GM23338 (cell line): ENCODE measurements at regions not wholly inside any gene's neighbourhood (a gene's known extent, or its start where the extent isn't known, plus 50 kb on each side); places are given as distances from the start of the nearest gene placed in this dataset.

Source experiments
- ATAC-seq: fragments of 200-7000 bp; cut with Tn5 transposase; 3 replicates; pipeline ENCODE4 v1.9.1; 2020
- DNase-seq: peaks from one replicate; pipeline ENCODE4 v3.0.0-alpha.2; 2015; ENCODE audit warnings: low spot score
- H2AFZ ChIP-seq: fragments of 200-600 bp; sonication (generic); 2 replicates; pipeline ENCODE4 v1.8.0; 2016; ENCODE audit warnings: antibody characterized with exemption, mild to moderate bottlenecking, moderate library complexity
- H3F3A ChIP-seq: fragments of 200-600 bp; sonication (generic); replicated peaks from 2 replicates; pipeline ENCODE4 v1.8.0; 2017; ENCODE audit warnings: antibody characterized with exemption, mixed run types, low read depth
- H3K27ac ChIP-seq: fragments of 200-600 bp; sonication (generic); 2 replicates; pipeline ENCODE4 v1.6.1; 2016; ENCODE audit warnings: low read depth
- H3K27me3 ChIP-seq: fragments of 200-600 bp; sonication (generic); 2 replicates; pipeline ENCODE4 v1.8.0; 2016; ENCODE audit warnings: mild to moderate bottlenecking, mixed run types, moderate library complexity; ENCODE audit not compliant: insufficient read depth
- H3K36me3 ChIP-seq: fragments of 200-600 bp; sonication (generic); 2 replicates; pipeline ENCODE4 v1.8.0; 2016; ENCODE audit warnings: mild to moderate bottlenecking; ENCODE audit not compliant: insufficient read depth
- H3K4me1 ChIP-seq: fragments of 200-600 bp; sonication (generic); 2 replicates; pipeline ENCODE4 v1.8.0; 2016; ENCODE audit warnings: mild to moderate bottlenecking, moderate library complexity; ENCODE audit not compliant: insufficient read depth
- H3K4me2 ChIP-seq: fragments of 200-600 bp; sonication (generic); 2 replicates; pipeline ENCODE4 v1.7.1; 2017; ENCODE audit warnings: mixed run types
- H3K4me3 ChIP-seq: fragments of 200-600 bp; sonication (generic); 2 replicates; pipeline ENCODE4 v1.6.1; 2016; ENCODE audit warnings: mixed run types
- H3K79me2 ChIP-seq: fragments of 200-600 bp; sonication (generic); replicated peaks from 2 replicates; pipeline ENCODE4 v1.8.0; 2017; ENCODE audit warnings: mild to moderate bottlenecking; ENCODE audit not compliant: insufficient read depth
- H3K9me2 ChIP-seq: fragments of 200-600 bp; sonication (generic); 2 replicates; pipeline ENCODE4 v1.8.0; 2017; ENCODE audit not compliant: insufficient read depth
- H4K20me1 ChIP-seq: fragments of 200-600 bp; sonication (generic); replicated peaks from 2 replicates; pipeline ENCODE4 v1.8.0; 2017; ENCODE audit warnings: mild to moderate bottlenecking; ENCODE audit not compliant: insufficient read depth
- H3K27ac Mint-ChIP-seq: 2 replicates; pipeline ENCODE4 v1.8.0; 2020; ENCODE audit warnings: inconsistent platforms, mild to moderate bottlenecking, moderate library complexity, mixed read lengths
- H3K27me3 Mint-ChIP-seq: 3 replicates; pipeline ENCODE4 v1.8.0; 2022; ENCODE audit warnings: low read depth, mild to moderate bottlenecking, moderate library complexity, mixed read lengths, inconsistent platforms; ENCODE audit not compliant: insufficient read depth, poor library complexity
- H3K36me3 Mint-ChIP-seq: 3 replicates; pipeline ENCODE4 v1.8.0; 2021; ENCODE audit warnings: low read depth, mild to moderate bottlenecking, inconsistent platforms, moderate library complexity, mixed read lengths
- H3K4me1 Mint-ChIP-seq: 3 replicates; pipeline ENCODE4 v1.8.0; 2020; ENCODE audit warnings: mild to moderate bottlenecking, inconsistent platforms, mixed read lengths
- H3K4me3 Mint-ChIP-seq: 3 replicates; pipeline ENCODE4 v1.8.0; 2021; ENCODE audit warnings: moderate library complexity, mild to moderate bottlenecking, inconsistent platforms, mixed read lengths
- H3K9me3 Mint-ChIP-seq: 3 replicates; pipeline ENCODE4 v1.8.0; 2020; ENCODE audit warnings: moderate library complexity, mild to moderate bottlenecking, inconsistent platforms, mixed read lengths
- CREB1 ChIP-seq: fragments of 250-450 bp; sonication (Bioruptor Pico); IDR thresholded peaks from 2 replicates; pipeline ENCODE4 v1.5.0; 2020; ENCODE audit warnings: low read depth, mild to moderate bottlenecking, moderate library complexity
- EZH2 ChIP-seq: fragments of 200-600 bp; sonication (generic); IDR thresholded peaks from one replicate; pipeline ENCODE4 v1.8.0; 2017; ENCODE audit warnings: antibody characterized with exemption, mild to moderate bottlenecking, low read depth; ENCODE audit not compliant: unreplicated experiment
- NANOG ChIP-seq: IDR thresholded peaks from 2 replicates; pipeline ENCODE4 v1.6.1; 2016; ENCODE audit warnings: antibody characterized with exemption, borderline replicate concordance
- STAT1 ChIP-seq: IDR thresholded peaks from one replicate; pipeline ENCODE4 v1.6.1; 2016; ENCODE audit warnings: antibody characterized with exemption; ENCODE audit not compliant: unreplicated experiment
- ZNF114 ChIP-seq: fragments of 250-450 bp; sonication (Bioruptor Pico); IDR thresholded peaks from 2 replicates; pipeline ENCODE4 v1.5.0; 2020; ENCODE audit warnings: mild to moderate bottlenecking, moderate library complexity
- ZNF331 ChIP-seq: fragments of 250-450 bp; sonication (Bioruptor Pico); IDR thresholded peaks from 2 replicates; pipeline ENCODE4 v1.5.0; 2020; ENCODE audit warnings: low read depth, mild to moderate bottlenecking, moderate library complexity
- TF ChIP-seq, protein P1 (sequence below): IDR thresholded peaks from 2 replicates; pipeline ENCODE4 v1.6.1; 2016; ENCODE audit warnings: antibody characterized with exemption
- TF ChIP-seq, protein P2 (sequence below): IDR thresholded peaks from one replicate; pipeline ENCODE4 v1.6.1; 2018; ENCODE audit warnings: antibody characterized with exemption; ENCODE audit not compliant: unreplicated experiment
- TF ChIP-seq, protein P3 (sequence below), 2 experiments: fragments of 200-600 bp in 1 of 2; sonication (generic) in 1 of 2; conservative IDR thresholded peaks; 2 replicates each; pipeline versions ENCODE4 v1.5.1 to v1.6.1; 2016 to 2017; ENCODE audit warnings: antibody characterized with exemption in 2 of 2, low read depth in 2 of 2, mild to moderate bottlenecking in 2 of 2, moderate library complexity in 1 of 2
- TF ChIP-seq, protein P4 (sequence below): fragments of 250-450 bp; sonication (Bioruptor Pico); IDR thresholded peaks from 2 replicates; pipeline ENCODE4 v1.5.0; 2020; ENCODE audit warnings: mild to moderate bottlenecking, moderate library complexity

DNA sequence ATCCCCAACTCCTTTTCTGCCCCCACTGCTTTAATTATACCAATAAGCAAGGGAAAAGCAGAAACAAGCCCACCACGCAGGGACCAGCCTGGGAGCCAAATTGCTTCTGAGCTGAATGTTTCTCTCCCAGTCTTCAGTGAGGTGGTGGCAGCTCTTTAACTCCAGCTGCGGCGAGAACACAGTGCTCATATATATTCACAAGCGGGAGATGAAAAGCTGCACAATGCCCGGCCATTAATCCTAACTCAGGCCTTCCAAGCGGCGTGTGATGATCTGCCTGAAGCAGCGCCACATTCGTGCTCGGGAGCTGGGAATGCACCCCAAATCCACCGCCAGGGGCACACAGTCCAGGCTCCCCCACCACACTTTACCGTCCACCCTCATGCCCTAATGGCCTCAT, 203.7 kb upstream of the SDK2 start (continued):
- TF ChIP-seq, protein P1, sequence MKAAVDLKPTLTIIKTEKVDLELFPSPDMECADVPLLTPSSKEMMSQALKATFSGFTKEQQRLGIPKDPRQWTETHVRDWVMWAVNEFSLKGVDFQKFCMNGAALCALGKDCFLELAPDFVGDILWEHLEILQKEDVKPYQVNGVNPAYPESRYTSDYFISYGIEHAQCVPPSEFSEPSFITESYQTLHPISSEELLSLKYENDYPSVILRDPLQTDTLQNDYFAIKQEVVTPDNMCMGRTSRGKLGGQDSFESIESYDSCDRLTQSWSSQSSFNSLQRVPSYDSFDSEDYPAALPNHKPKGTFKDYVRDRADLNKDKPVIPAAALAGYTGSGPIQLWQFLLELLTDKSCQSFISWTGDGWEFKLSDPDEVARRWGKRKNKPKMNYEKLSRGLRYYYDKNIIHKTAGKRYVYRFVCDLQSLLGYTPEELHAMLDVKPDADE, result no peak
- TF ChIP-seq, protein P2, sequence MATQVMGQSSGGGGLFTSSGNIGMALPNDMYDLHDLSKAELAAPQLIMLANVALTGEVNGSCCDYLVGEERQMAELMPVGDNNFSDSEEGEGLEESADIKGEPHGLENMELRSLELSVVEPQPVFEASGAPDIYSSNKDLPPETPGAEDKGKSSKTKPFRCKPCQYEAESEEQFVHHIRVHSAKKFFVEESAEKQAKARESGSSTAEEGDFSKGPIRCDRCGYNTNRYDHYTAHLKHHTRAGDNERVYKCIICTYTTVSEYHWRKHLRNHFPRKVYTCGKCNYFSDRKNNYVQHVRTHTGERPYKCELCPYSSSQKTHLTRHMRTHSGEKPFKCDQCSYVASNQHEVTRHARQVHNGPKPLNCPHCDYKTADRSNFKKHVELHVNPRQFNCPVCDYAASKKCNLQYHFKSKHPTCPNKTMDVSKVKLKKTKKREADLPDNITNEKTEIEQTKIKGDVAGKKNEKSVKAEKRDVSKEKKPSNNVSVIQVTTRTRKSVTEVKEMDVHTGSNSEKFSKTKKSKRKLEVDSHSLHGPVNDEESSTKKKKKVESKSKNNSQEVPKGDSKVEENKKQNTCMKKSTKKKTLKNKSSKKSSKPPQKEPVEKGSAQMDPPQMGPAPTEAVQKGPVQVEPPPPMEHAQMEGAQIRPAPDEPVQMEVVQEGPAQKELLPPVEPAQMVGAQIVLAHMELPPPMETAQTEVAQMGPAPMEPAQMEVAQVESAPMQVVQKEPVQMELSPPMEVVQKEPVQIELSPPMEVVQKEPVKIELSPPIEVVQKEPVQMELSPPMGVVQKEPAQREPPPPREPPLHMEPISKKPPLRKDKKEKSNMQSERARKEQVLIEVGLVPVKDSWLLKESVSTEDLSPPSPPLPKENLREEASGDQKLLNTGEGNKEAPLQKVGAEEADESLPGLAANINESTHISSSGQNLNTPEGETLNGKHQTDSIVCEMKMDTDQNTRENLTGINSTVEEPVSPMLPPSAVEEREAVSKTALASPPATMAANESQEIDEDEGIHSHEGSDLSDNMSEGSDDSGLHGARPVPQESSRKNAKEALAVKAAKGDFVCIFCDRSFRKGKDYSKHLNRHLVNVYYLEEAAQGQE, result no peak
- no peak for TF ChIP-seq EZH2
- no peak for TF ChIP-seq CREB1
- TF ChIP-seq STAT1, result no peak
- TF ChIP-seq, protein P3, sequence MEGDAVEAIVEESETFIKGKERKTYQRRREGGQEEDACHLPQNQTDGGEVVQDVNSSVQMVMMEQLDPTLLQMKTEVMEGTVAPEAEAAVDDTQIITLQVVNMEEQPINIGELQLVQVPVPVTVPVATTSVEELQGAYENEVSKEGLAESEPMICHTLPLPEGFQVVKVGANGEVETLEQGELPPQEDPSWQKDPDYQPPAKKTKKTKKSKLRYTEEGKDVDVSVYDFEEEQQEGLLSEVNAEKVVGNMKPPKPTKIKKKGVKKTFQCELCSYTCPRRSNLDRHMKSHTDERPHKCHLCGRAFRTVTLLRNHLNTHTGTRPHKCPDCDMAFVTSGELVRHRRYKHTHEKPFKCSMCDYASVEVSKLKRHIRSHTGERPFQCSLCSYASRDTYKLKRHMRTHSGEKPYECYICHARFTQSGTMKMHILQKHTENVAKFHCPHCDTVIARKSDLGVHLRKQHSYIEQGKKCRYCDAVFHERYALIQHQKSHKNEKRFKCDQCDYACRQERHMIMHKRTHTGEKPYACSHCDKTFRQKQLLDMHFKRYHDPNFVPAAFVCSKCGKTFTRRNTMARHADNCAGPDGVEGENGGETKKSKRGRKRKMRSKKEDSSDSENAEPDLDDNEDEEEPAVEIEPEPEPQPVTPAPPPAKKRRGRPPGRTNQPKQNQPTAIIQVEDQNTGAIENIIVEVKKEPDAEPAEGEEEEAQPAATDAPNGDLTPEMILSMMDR (conservative IDR thresholded peaks at IDR 0.05; ENCODE audit: low read depth in 2 of 2), result no peak
- TF ChIP-seq ZNF331 (CRISPR knock-in tag), result no peak
- TF ChIP-seq ZNF114 (CRISPR knock-in tag), result no peak
- no peak for TF ChIP-seq NANOG

DNA sequence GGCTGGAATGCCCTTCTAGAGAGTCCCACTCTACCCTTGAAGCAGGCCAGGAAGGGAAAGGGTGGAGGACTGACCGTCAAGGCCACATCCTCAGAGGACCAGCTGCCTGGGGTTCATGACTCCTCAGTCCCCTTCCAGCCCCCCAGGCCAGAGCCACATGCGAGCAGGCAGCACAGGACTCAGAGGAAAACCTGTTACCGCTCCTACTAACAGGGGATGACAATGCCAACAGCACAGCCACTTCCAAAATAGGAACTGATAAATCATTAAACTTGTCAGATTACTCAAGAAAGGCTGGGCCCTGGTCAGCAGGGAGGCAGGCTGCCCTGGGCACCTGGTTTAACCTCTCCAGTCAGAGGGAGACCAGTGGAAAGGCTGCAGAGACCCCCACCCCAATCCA, 206.2 kb upstream of the SDK2 start:
- Histone ChIP-seq H2AFZ (no peak overlapping the region), H3K4me1 (no peaks in the 10 kb centered on the region), H3K36me3 (no peaks in the 10 kb centered on the region), H3K9me2 (peaks cover 9% of the 10 kb centered on the region; the same call in 1 of the 2 replicates), H4K20me1 (no peaks in the 10 kb centered on the region), H3K4me2 (no peak overlapping the region), H3K79me2 (no peaks in the 10 kb centered on the region), H3F3A (no peaks in the 10 kb centered on the region), H3K4me3 (no peak overlapping the region), H3K27ac (no peak overlapping the region), H3K27me3 (no peaks in the 10 kb centered on the region)
- no peaks in the 10 kb centered on the region; the same call in 2 of the 3 replicates for H3K36me3 Mint-ChIP-seq
- DNase-seq, result no peak
- TF ChIP-seq ZNF114 (CRISPR knock-in tag) (no peak), NANOG (no peak)
- TF ChIP-seq, protein P4, sequence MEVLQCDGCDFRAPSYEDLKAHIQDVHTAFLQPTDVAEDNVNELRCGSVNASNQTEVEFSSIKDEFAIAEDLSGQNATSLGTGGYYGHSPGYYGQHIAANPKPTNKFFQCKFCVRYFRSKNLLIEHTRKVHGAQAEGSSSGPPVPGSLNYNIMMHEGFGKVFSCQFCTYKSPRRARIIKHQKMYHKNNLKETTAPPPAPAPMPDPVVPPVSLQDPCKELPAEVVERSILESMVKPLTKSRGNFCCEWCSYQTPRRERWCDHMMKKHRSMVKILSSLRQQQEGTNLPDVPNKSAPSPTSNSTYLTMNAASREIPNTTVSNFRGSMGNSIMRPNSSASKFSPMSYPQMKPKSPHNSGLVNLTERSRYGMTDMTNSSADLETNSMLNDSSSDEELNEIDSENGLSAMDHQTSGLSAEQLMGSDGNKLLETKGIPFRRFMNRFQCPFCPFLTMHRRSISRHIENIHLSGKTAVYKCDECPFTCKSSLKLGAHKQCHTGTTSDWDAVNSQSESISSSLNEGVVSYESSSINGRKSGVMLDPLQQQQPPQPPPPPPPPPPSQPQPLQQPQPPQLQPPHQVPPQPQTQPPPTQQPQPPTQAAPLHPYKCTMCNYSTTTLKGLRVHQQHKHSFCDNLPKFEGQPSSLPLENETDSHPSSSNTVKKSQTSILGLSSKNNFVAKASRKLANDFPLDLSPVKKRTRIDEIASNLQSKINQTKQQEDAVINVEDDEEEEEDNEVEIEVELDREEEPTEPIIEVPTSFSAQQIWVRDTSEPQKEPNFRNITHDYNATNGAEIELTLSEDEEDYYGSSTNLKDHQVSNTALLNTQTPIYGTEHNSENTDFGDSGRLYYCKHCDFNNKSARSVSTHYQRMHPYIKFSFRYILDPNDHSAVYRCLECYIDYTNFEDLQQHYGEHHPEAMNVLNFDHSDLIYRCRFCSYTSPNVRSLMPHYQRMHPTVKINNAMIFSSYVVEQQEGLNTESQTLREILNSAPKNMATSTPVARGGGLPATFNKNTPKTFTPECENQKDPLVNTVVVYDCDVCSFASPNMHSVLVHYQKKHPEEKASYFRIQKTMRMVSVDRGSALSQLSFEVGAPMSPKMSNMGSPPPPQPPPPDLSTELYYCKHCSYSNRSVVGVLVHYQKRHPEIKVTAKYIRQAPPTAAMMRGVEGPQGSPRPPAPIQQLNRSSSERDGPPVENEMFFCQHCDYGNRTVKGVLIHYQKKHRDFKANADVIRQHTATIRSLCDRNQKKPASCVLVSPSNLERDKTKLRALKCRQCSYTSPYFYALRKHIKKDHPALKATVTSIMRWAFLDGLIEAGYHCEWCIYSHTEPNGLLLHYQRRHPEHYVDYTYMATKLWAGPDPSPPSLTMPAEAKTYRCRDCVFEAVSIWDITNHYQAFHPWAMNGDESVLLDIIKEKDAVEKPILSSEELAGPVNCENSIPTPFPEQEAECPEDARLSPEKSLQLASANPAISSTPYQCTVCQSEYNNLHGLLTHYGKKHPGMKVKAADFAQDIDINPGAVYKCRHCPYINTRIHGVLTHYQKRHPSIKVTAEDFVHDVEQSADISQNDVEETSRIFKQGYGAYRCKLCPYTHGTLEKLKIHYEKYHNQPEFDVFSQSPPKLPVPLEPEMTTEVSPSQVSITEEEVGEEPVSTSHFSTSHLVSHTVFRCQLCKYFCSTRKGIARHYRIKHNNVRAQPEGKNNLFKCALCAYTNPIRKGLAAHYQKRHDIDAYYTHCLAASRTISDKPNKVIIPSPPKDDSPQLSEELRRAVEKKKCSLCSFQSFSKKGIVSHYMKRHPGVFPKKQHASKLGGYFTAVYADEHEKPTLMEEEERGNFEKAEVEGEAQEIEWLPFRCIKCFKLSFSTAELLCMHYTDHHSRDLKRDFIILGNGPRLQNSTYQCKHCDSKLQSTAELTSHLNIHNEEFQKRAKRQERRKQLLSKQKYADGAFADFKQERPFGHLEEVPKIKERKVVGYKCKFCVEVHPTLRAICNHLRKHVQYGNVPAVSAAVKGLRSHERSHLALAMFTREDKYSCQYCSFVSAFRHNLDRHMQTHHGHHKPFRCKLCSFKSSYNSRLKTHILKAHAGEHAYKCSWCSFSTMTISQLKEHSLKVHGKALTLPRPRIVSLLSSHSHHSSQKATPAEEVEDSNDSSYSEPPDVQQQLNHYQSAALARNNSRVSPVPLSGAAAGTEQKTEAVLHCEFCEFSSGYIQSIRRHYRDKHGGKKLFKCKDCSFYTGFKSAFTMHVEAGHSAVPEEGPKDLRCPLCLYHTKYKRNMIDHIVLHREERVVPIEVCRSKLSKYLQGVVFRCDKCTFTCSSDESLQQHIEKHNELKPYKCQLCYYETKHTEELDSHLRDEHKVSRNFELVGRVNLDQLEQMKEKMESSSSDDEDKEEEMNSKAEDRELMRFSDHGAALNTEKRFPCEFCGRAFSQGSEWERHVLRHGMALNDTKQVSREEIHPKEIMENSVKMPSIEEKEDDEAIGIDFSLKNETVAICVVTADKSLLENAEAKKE (CRISPR knock-in tag), result no peak
- peaks cover 7% of the 10 kb centered on the region for H3K27me3 Mint-ChIP-seq
- no peak overlapping the region for H3K27ac Mint-ChIP-seq
- no peak for ATAC-seq
- H3K4me1 Mint-ChIP-seq, result no peaks in the 10 kb centered on the region
- no peak overlapping the region for H3K4me3 Mint-ChIP-seq
- peaks cover 13% of the 10 kb centered on the region for H3K9me3 Mint-ChIP-seq
